ENCODE measurements at regions not wholly inside any gene's neighbourhood (a gene's known extent, or its start where the extent isn't known, plus 50 kb on each side); places are given as distances from the start of the nearest gene placed in this dataset.
A peak's percentile ranks its signal among the peaks of the same experiment; 100 is the strongest.

- in situ Hi-C loops (cut with MboI; ENCODE audit: low pct_unique_long_range_greater_than_20kb in 2 of 9, low sequenced_read_pairs in 9 of 9, unreplicated experiment in 9 of 9) = no loop called here
- Histone ChIP-seq H3K4me3 (no peak overlapping the region), H3K4me1 (replicated peaks in 1 of 2) (peaks cover 0 to 7% of the 10 kb centered on the region in 2 donors), H3K27ac (no peak overlapping the region)
- WGBS, 10 experiments = 82 to 100% (median 91%) methylated on average over 2 to 7 of the region's 7 CpGs; no CpG with 5 or more reads in 1 of the 10 experiments
- ATAC-seq (replicated peaks in 6 of 8) = peak in 1 of 8 experiments; percentile 3
Measured at GRCh38 chr6:119628691-119629594, 279.4 kb upstream of the MAN1A1 start.

- peak in 5 of 8 experiments; percentile 93 to 100 (median 99) for ATAC-seq (replicated peaks in 6 of 8)
- Histone ChIP-seq H3K4me1 (replicated peaks in 1 of 2) (peaks cover 0 to 7% of the 10 kb centered on the region in 2 donors), H3K27ac (peak overlapping the region in 1 of 2 donors; percentile 33), H3K4me3 (no peak overlapping the region)
- in situ Hi-C loops (cut with MboI; ENCODE audit: low pct_unique_long_range_greater_than_20kb in 2 of 9, low sequenced_read_pairs in 9 of 9, unreplicated experiment in 9 of 9) = no loop called here
- WGBS, 10 experiments = 56 to 94% (median 87%) methylated on average over 3 to 5 of the region's 5 CpGs
Measured at GRCh38 chr6:119627908-119628669, 278.5 kb upstream of the MAN1A1 start.

GRCh38 chr6:119626884-119627619 lies 277.5 kb upstream of the MAN1A1 start:
- no peak for ATAC-seq (replicated peaks in 6 of 8)
- 16 to 92% (median 81%) methylated on average over 2 to 4 of the region's 4 CpGs; no CpG with 5 or more reads in 1 of the 10 experiments for WGBS, 10 experiments
- Histone ChIP-seq H3K4me1 (replicated peaks in 1 of 2) (peaks cover 0 to 14% of the 10 kb centered on the region in 2 donors), H3K4me3 (no peak overlapping the region), H3K27ac (no peak overlapping the region)
- in situ Hi-C loops (cut with MboI; ENCODE audit: low pct_unique_long_range_greater_than_20kb in 2 of 9, low sequenced_read_pairs in 9 of 9, unreplicated experiment in 9 of 9) = no loop called here

GRCh38 chr6:119620846-119621555 lies 271.4 kb upstream of the MAN1A1 start:
- H3K27ac ChIP-seq = no peak overlapping the region
- ATAC-seq (replicated peaks in 6 of 8) = peak in 5 of 8 experiments; percentile 36 to 99 (median 56)
- no peak overlapping the region for H3K4me3 ChIP-seq
- WGBS, 10 experiments = 9 to 100% (median 60%) methylated on average over 1 to 4 of the region's 4 CpGs; no CpG with 5 or more reads in 3 of the 10 experiments
- H3K4me1 ChIP-seq (replicated peaks in 1 of 2) = peaks cover 0 to 12% of the 10 kb centered on the region in 2 donors
- in situ Hi-C loops (cut with MboI; ENCODE audit: low pct_unique_long_range_greater_than_20kb in 2 of 9, low sequenced_read_pairs in 9 of 9, unreplicated experiment in 9 of 9) = no loop called here

- Histone ChIP-seq H3K4me3 (no peak overlapping the region), H3K27ac (no peak overlapping the region), H3K4me1 (replicated peaks in 1 of 2) (no peaks in the 10 kb centered on the region)
- 0 to 80% methylated on average over 1 of the region's 1 CpG; no CpG with 5 or more reads in 8 of the 10 experiments for WGBS, 10 experiments
- in situ Hi-C loops (cut with MboI; ENCODE audit: low pct_unique_long_range_greater_than_20kb in 2 of 9, low sequenced_read_pairs in 9 of 9, unreplicated experiment in 9 of 9) = no loop called here
- no peak for ATAC-seq (replicated peaks in 6 of 8)
Measured at GRCh38 chr6:119614138-119614537, 264.6 kb upstream of the MAN1A1 start.

GRCh38 chr6:119612911-119613381 lies 263.4 kb upstream of the MAN1A1 start:
- Histone ChIP-seq H3K27ac (no peak overlapping the region), H3K4me1 (replicated peaks in 1 of 2) (no peaks in the 10 kb centered on the region), H3K4me3 (no peak overlapping the region)
- in situ Hi-C loops (cut with MboI; ENCODE audit: low pct_unique_long_range_greater_than_20kb in 2 of 9, low sequenced_read_pairs in 9 of 9, unreplicated experiment in 9 of 9) = no loop called here
- peak in 7 of 8 experiments; percentile 45 to 84 (median 65) for ATAC-seq (replicated peaks in 6 of 8)

GRCh38 chr6:119612176-119612891 lies 262.8 kb upstream of the MAN1A1 start:
- H3K4me1 ChIP-seq (replicated peaks in 1 of 2) = no peaks in the 10 kb centered on the region
- ATAC-seq (replicated peaks in 6 of 8) = peak in 1 of 8 experiments; percentile 43
- H3K27ac ChIP-seq = no peak overlapping the region
- in situ Hi-C loops (cut with MboI; ENCODE audit: low pct_unique_long_range_greater_than_20kb in 2 of 9, low sequenced_read_pairs in 9 of 9, unreplicated experiment in 9 of 9) = no loop called here
- no peak overlapping the region for H3K4me3 ChIP-seq
- WGBS, 10 experiments = 0 to 100% (median 50%) methylated on average over 1 to 3 of the region's 3 CpGs; no CpG with 5 or more reads in 2 of the 10 experiments

- ATAC-seq (replicated peaks in 6 of 8) = peak in 2 of 8 experiments; percentile 65 to 67
- in situ Hi-C loops (cut with MboI; ENCODE audit: low pct_unique_long_range_greater_than_20kb in 2 of 9, low sequenced_read_pairs in 9 of 9, unreplicated experiment in 9 of 9) = no loop called here
- H3K4me1 ChIP-seq (replicated peaks in 1 of 2) = no peaks in the 10 kb centered on the region
- WGBS, 10 experiments = 11 to 92% (median 64%) methylated on average over 1 of the region's 1 CpG; no CpG with 5 or more reads in 3 of the 10 experiments
- H3K4me3 ChIP-seq = no peak overlapping the region
- no peak overlapping the region for H3K27ac ChIP-seq
Measured at GRCh38 chr6:119610754-119611153, 261.2 kb upstream of the MAN1A1 start.

- Histone ChIP-seq H3K4me1 (replicated peaks in 1 of 2) (no peaks in the 10 kb centered on the region), H3K27ac (no peak overlapping the region), H3K4me3 (no peak overlapping the region)
- ATAC-seq (replicated peaks in 6 of 8) = no peak
- in situ Hi-C loops (cut with MboI; ENCODE audit: low pct_unique_long_range_greater_than_20kb in 2 of 9, low sequenced_read_pairs in 9 of 9, unreplicated experiment in 9 of 9) = no loop called here
Measured at GRCh38 chr6:119610265-119610664, 260.7 kb upstream of the MAN1A1 start.

- Histone ChIP-seq H3K4me3 (no peak overlapping the region), H3K27ac (no peak overlapping the region), H3K4me1 (replicated peaks in 1 of 2) (no peaks in the 10 kb centered on the region)
- ATAC-seq (replicated peaks in 6 of 8) = no peak
- WGBS, 10 experiments = 40 to 100% (median 87%) methylated on average over 1 of the region's 1 CpG; no CpG with 5 or more reads in 4 of the 10 experiments
- in situ Hi-C loops (cut with MboI; ENCODE audit: low pct_unique_long_range_greater_than_20kb in 2 of 9, low sequenced_read_pairs in 9 of 9, unreplicated experiment in 9 of 9) = no loop called here
Measured at GRCh38 chr6:119609865-119610264, 260.3 kb upstream of the MAN1A1 start.

GRCh38 chr6:119608994-119609393 lies 259.4 kb upstream of the MAN1A1 start:
- Histone ChIP-seq H3K4me1 (replicated peaks in 1 of 2) (no peaks in the 10 kb centered on the region), H3K4me3 (no peak overlapping the region), H3K27ac (no peak overlapping the region)
- in situ Hi-C loops (cut with MboI; ENCODE audit: low pct_unique_long_range_greater_than_20kb in 2 of 9, low sequenced_read_pairs in 9 of 9, unreplicated experiment in 9 of 9) = no loop called here
- 45 to 94% (median 80%) methylated on average over 1 to 3 of the region's 4 CpGs; no CpG with 5 or more reads in 2 of the 10 experiments for WGBS, 10 experiments
- no peak for ATAC-seq (replicated peaks in 6 of 8)

GRCh38 chr6:119604124-119604523 lies 254.6 kb upstream of the MAN1A1 start:
- no peak for ATAC-seq (replicated peaks in 6 of 8)
- WGBS, 10 experiments = 0 to 83% (median 50%) methylated on average over 1 of the region's 1 CpG; no CpG with 5 or more reads in 5 of the 10 experiments
- Histone ChIP-seq H3K27ac (no peak overlapping the region), H3K4me1 (replicated peaks in 1 of 2) (no peaks in the 10 kb centered on the region), H3K4me3 (no peak overlapping the region)
- in situ Hi-C loops (cut with MboI; ENCODE audit: low pct_unique_long_range_greater_than_20kb in 2 of 9, low sequenced_read_pairs in 9 of 9, unreplicated experiment in 9 of 9) = no loop called here

All from motor neuron (in vitro differentiated cells).